KMS-11 (cell line): ENCODE measurements at regions not wholly inside any gene's neighbourhood (a gene's known extent, or its start where the extent isn't known, plus 50 kb on each side); places are given as distances from the start of the nearest gene placed in this dataset.

ENCODE experiments used
- H2AFZ ChIP-seq: fragments of 200-600 bp; sonication (generic); 2 replicates; pipeline ENCODE4 v1.6.1; 2016; ENCODE audit warnings: antibody characterized with exemption, mixed run types, low read depth
- H3K27ac ChIP-seq: fragments of 200-600 bp; sonication (generic); 2 replicates; pipeline ENCODE4 v1.6.1; 2016; ENCODE audit warnings: mild to moderate bottlenecking, mixed run types
- H3K27me3 ChIP-seq: fragments of 200-600 bp; sonication (generic); 2 replicates; pipeline ENCODE4 v1.6.1; 2017; ENCODE audit warnings: mild to moderate bottlenecking, low read depth, mixed run types, moderate library complexity; ENCODE audit not compliant: insufficient read depth
- H3K36me3 ChIP-seq: fragments of 200-600 bp; sonication (generic); 2 replicates; pipeline ENCODE4 v1.6.1; 2017; ENCODE audit warnings: mild to moderate bottlenecking, mixed run types; ENCODE audit not compliant: insufficient read depth
- H3K4me1 ChIP-seq: fragments of 200-600 bp; sonication (generic); 2 replicates; pipeline ENCODE4 v1.6.1; 2016; ENCODE audit warnings: mild to moderate bottlenecking, low read depth, mixed run types; ENCODE audit not compliant: poor library complexity, severe bottlenecking
- H3K4me2 ChIP-seq: fragments of 200-600 bp; sonication (generic); 2 replicates; pipeline ENCODE4 v1.7.0; 2016; ENCODE audit warnings: mild to moderate bottlenecking, mixed run types
- H3K4me3 ChIP-seq: fragments of 200-600 bp; sonication (generic); IDR thresholded peaks from 2 replicates; pipeline ENCODE4 v1.6.1; 2017; ENCODE audit warnings: low read depth, low read length, mixed read lengths; ENCODE audit not compliant: insufficient read depth
- H3K79me2 ChIP-seq: fragments of 200-600 bp; sonication (generic); 2 replicates; pipeline ENCODE4 v1.6.1; 2016; ENCODE audit warnings: low read depth, mixed run types; ENCODE audit not compliant: insufficient read depth
- H3K9ac ChIP-seq: fragments of 200-600 bp; sonication (generic); 2 replicates; pipeline ENCODE4 v1.6.1; 2016; ENCODE audit warnings: mild to moderate bottlenecking, mixed run types
- H4K20me1 ChIP-seq: fragments of 200-600 bp; sonication (generic); 2 replicates; pipeline ENCODE4 v1.6.1; 2016; ENCODE audit warnings: mild to moderate bottlenecking, mixed run types; ENCODE audit not compliant: insufficient read depth
- TF ChIP-seq, protein P1 (sequence below): fragments of 200-600 bp; sonication (generic); conservative IDR thresholded peaks from 2 replicates; pipeline ENCODE4 v1.6.1; 2017; ENCODE audit warnings: low read depth, mild to moderate bottlenecking, antibody characterized with exemption, low read length, moderate library complexity, mixed read lengths

DNA sequence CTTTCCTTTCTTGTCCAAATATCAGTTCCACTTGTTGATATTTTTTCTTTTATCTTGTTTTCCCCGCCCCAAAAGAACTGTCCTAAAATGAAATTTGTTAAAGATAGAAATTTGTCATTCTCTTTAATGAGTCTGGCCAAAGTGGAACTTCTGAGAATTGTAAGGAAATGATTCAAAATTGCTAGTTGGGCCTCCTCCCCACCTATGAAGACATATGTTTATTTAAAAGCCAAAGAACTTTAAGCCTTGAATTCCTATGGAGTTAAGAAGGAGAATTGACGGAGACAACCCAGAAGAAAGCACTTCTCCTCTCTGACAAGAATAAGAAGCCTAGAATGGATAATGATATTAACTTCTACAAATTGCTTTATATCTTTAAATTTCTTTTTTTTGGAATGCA is 59.1 kb upstream of the ALDH1A1 start:
- no peaks in the 10 kb centered on the region for H3K79me2 ChIP-seq
- no peaks in the 10 kb centered on the region for H4K20me1 ChIP-seq
- TF ChIP-seq, protein P1, sequence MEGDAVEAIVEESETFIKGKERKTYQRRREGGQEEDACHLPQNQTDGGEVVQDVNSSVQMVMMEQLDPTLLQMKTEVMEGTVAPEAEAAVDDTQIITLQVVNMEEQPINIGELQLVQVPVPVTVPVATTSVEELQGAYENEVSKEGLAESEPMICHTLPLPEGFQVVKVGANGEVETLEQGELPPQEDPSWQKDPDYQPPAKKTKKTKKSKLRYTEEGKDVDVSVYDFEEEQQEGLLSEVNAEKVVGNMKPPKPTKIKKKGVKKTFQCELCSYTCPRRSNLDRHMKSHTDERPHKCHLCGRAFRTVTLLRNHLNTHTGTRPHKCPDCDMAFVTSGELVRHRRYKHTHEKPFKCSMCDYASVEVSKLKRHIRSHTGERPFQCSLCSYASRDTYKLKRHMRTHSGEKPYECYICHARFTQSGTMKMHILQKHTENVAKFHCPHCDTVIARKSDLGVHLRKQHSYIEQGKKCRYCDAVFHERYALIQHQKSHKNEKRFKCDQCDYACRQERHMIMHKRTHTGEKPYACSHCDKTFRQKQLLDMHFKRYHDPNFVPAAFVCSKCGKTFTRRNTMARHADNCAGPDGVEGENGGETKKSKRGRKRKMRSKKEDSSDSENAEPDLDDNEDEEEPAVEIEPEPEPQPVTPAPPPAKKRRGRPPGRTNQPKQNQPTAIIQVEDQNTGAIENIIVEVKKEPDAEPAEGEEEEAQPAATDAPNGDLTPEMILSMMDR = no peak
- H2AFZ ChIP-seq = no peak overlapping the region
- H3K4me1 ChIP-seq = no peaks in the 10 kb centered on the region
- H3K27me3 ChIP-seq = no peaks in the 10 kb centered on the region
- no peaks in the 10 kb centered on the region for H3K36me3 ChIP-seq
- H3K4me3 ChIP-seq = no peak overlapping the region
- H3K4me2 ChIP-seq = no peak overlapping the region
- no peak overlapping the region for H3K9ac ChIP-seq
- no peak overlapping the region for H3K27ac ChIP-seq

DNA sequence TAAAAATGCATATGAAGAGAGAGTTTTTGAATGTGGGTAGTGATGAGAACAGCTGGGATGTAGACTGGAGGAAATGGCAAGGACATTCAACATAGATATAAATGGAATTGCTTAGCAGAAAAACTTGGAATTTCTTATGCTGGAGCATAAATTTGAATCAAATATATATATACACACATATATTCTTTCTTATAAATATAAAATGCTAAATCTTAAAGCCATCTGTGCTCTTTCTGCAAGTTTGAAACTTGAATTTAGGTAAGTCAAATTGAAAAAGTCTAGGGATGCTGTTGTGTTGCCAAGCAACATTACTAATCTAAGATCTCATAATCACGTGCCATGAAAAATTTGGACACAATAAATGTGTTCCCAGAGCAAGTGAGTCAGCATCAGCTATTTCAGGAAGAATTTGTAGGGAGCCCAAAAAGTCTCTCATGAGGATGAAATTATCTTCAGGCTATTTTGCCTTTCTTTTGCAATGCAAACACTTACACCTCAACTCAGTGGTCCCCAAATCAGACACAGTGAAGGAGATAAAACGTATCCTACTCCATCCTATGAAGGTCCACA is 58.4 kb upstream of the ALDH1A1 start:
- no peaks in the 10 kb centered on the region for H4K20me1 ChIP-seq
- no peak overlapping the region for H2AFZ ChIP-seq
- H3K27me3 ChIP-seq = no peaks in the 10 kb centered on the region
- H3K9ac ChIP-seq = no peak overlapping the region
- no peak overlapping the region for H3K4me2 ChIP-seq
- no peaks in the 10 kb centered on the region for H3K4me1 ChIP-seq
- no peak overlapping the region for H3K4me3 ChIP-seq
- no peak overlapping the region for H3K27ac ChIP-seq
- H3K36me3 ChIP-seq = no peaks in the 10 kb centered on the region
- no peaks in the 10 kb centered on the region for H3K79me2 ChIP-seq
- TF ChIP-seq, protein P1 = no peak

DNA sequence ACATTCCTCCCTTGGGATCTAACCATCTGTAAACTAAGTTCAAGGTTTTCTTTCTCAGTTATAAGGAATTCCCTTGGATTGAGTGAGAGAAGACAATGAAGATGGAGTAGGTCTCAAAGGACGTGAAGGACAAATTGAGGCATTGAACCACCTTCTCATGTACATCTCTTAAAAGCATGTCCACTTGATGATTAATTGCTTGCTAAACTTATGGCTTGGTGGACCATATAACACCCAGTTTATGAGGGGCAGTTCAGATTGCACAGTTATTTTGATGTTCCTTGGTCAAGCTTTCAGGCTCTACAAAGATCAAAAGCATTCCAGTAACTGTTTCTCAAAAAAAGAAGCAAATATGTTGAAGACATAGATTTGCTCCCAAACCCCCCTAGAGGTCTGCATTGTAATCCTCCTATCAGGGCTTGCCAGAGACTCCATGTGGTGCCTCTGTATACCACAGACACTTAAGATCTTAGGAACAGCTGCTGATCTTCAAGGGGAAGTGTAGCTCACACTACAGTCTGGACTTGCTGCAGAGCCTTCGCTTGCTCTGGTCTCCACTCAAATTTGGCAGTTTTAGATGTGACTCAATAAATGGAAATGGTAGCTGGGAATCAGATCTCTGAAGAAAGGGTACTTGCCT is 56.9 kb upstream of the ALDH1A1 start:
- no peak overlapping the region for H2AFZ ChIP-seq
- H3K27ac ChIP-seq = no peak overlapping the region
- H3K27me3 ChIP-seq = no peaks in the 10 kb centered on the region
- H3K36me3 ChIP-seq = no peaks in the 10 kb centered on the region
- TF ChIP-seq, protein P1 = no peak
- H3K4me3 ChIP-seq = no peak overlapping the region
- no peaks in the 10 kb centered on the region for H4K20me1 ChIP-seq
- H3K79me2 ChIP-seq = no peaks in the 10 kb centered on the region
- no peaks in the 10 kb centered on the region for H3K4me1 ChIP-seq
- H3K4me2 ChIP-seq = no peak overlapping the region
- no peak overlapping the region for H3K9ac ChIP-seq

DNA sequence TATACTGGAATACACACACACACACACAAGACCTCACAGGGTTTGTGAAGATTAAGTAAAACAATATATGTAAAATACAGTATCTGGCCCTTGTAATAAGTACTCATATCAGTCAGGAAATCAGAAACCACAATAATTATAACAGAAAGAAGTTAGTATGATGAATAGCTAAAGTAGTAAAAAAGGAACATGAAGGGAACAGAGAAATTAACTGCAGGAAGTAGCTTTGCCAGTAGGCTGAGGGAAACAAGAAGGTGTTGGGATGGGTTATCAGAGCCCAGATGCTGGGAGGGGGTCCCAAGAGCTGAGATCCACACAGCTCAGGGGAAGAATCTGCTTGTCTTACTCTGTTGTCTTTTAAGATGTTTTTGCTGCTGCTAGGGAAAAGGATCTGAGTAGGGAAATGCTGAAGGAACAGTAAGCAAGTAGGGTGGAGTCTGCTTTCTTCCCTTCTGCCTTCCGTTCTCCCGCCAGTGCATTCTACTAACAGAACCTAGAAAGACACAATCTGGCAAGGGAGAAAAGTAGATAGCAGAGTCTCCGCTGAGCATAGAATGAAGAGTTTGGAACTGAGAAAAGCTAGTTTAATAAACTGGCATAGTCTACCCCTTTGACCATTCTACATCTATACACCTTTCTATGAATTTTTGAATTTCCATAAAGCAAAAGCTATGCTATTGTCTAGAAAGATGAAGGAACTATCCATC is 55.3 kb upstream of the ALDH1A1 start:
- no peak overlapping the region for H2AFZ ChIP-seq
- no peak overlapping the region for H3K4me2 ChIP-seq

More for the DNA sequence above, 55.3 kb upstream of the ALDH1A1 start:
- no peak overlapping the region for H3K9ac ChIP-seq
- H3K4me3 ChIP-seq = no peak overlapping the region
- no peaks in the 10 kb centered on the region for H3K27me3 ChIP-seq
- no peaks in the 10 kb centered on the region for H3K79me2 ChIP-seq
- no peaks in the 10 kb centered on the region for H3K4me1 ChIP-seq
- no peaks in the 10 kb centered on the region for H3K36me3 ChIP-seq
- H4K20me1 ChIP-seq = no peaks in the 10 kb centered on the region
- H3K27ac ChIP-seq = no peak overlapping the region
- TF ChIP-seq, protein P1 = no peak
